K562 (cell line): ENCODE measurements at regions not wholly inside any gene's neighbourhood (a gene's known extent, or its start where the extent isn't known, plus 50 kb on each side); places are given as distances from the start of the nearest gene placed in this dataset.

Experiments used
- ATAC-seq: fragments of 200-7000 bp; cut with Tn5 transposase; 3 replicates; pipeline ENCODE4 v1.9.1; 2020; ENCODE audit warnings: moderate library complexity
- BruUV-seq: library from RNA; stranded (reverse); fragments of 400-500 nt; replicated peaks from 2 replicates; lab custom pipeline; 2021; lab: Mats Ljungman, UMichigan
- CTCF ChIA-PET: fragments of 300-600 bp; formaldehyde crosslinking; extraction: SDS; loops from one replicate; lab custom pipeline; 2021; ENCODE audit warnings: low intra/inter-chr PET ratio; lab: Yijun Ruan, JAX
- POLR2A ChIA-PET: fragments of 300-600, 350-650 bp; sonication (Branson Sonifier 250); formaldehyde crosslinking; extraction: SDS; loops from one replicate; lab custom pipeline; 2021; ENCODE audit warnings: antibody characterized with exemption, inconsistent platforms; lab: Yijun Ruan, JAX
- DNase-seq, 4 experiments: peaks; one replicate each; pipeline versions ENCODE4 v3.0.0 to v3.0.0-alpha.2; 2011 to 2018; ENCODE audit warnings: low spot score in 3 of 4, mixed read lengths in 3 of 4; ENCODE audit errors: extremely low read depth in 1 of 4
- FAIRE-seq: peaks from 2 replicates; lab custom pipeline; 2011; peaks lifted over from hg19 to GRCh38; lab: Jason Lieb, UNC
- H2AFZ ChIP-seq: 2 replicates; pipeline ENCODE4 v1.6.0; 2011; ENCODE audit warnings: low read depth, low read length, control low read depth, inconsistent platforms
- H3K27ac ChIP-seq: fragments of 200-600 bp; 3 replicates; pipeline ENCODE4 v1.8.0; 2011; ENCODE audit warnings: low read depth, mild to moderate bottlenecking, control low read depth, inconsistent platforms, low read length, moderate library complexity, mixed read lengths; ENCODE audit errors: extremely low read depth
- H3K27me3 ChIP-seq, 2 experiments: fragments of 300-600 bp in 1 of 2; 2 replicates in 1 of 2; 3 replicates in 1 of 2; pipeline versions ENCODE4 v1.6.0 to v1.8.0; 2011; ENCODE audit warnings: inconsistent platforms in 2 of 2, low read length in 2 of 2, mild to moderate bottlenecking in 1 of 2, mixed read lengths in 1 of 2, moderate library complexity in 1 of 2; ENCODE audit not compliant: control insufficient read depth in 2 of 2, insufficient read depth in 2 of 2
- H3K36me3 ChIP-seq: fragments of 300-600 bp; 3 replicates; pipeline ENCODE4 v1.8.0; 2011; ENCODE audit warnings: mild to moderate bottlenecking, low read length, inconsistent platforms; ENCODE audit not compliant: control insufficient read depth, insufficient read depth
- H3K4me1 ChIP-seq, 2 experiments: fragments of 200-600 bp in 1 of 2; replicated peaks in 1 of 2; 2 replicates in 1 of 2; 3 replicates in 1 of 2; pipeline versions ENCODE4 v1.5.1 to v1.8.0; 2011; ENCODE audit warnings: inconsistent platforms in 2 of 2, low read length in 2 of 2, mild to moderate bottlenecking in 1 of 2, mixed read lengths in 1 of 2, moderate library complexity in 1 of 2; ENCODE audit not compliant: control insufficient read depth in 2 of 2, insufficient read depth in 2 of 2
- H3K4me2 ChIP-seq: 2 replicates; pipeline ENCODE4 v1.6.1; 2011; ENCODE audit warnings: low read length, control low read depth, inconsistent platforms, mixed read lengths; ENCODE audit not compliant: insufficient read depth
- H3K4me3 ChIP-seq: fragments of 200-600 bp; sonication (generic), shearing (Covaris generic); 2 replicates; pipeline ENCODE4 v1.5.1; 2016; ENCODE audit warnings: control low read depth, inconsistent platforms
- H3K79me2 ChIP-seq: fragments of 200-600 bp; 3 replicates; pipeline ENCODE4 v1.8.0; 2011; ENCODE audit warnings: low read length, inconsistent platforms; ENCODE audit not compliant: control insufficient read depth, insufficient read depth
- H3K9ac ChIP-seq, 2 experiments: 2 replicates each; pipeline versions ENCODE4 v1.6.0 to v1.6.1; 2011; ENCODE audit warnings: low read depth in 2 of 2, low read length in 2 of 2, control low read depth in 1 of 2, inconsistent platforms in 1 of 2, mild to moderate bottlenecking in 1 of 2, mixed read lengths in 1 of 2; ENCODE audit not compliant: insufficient read depth in 1 of 2
- H3K9me1 ChIP-seq: one replicate; pipeline ENCODE4 v1.6.0; 2011; ENCODE audit warnings: inconsistent platforms, mild to moderate bottlenecking, low read length, moderate library complexity; ENCODE audit not compliant: control insufficient read depth, insufficient read depth
- H3K9me3 ChIP-seq: replicated peaks from 2 replicates; pipeline ENCODE4 v1.5.1; 2011; ENCODE audit warnings: low read depth, low read length, inconsistent platforms; ENCODE audit not compliant: control insufficient read depth, insufficient read depth
- H4K20me1 ChIP-seq: replicated peaks from 2 replicates; pipeline ENCODE4 v1.6.1; 2011; ENCODE audit warnings: low read length, inconsistent platforms, mixed read lengths; ENCODE audit not compliant: control insufficient read depth, insufficient read depth
- FOXP1 ChIP-seq: sonication (generic); formaldehyde crosslinking; IDR thresholded peaks from 2 replicates; pipeline ENCODE4 v1.8.0; 2022; ENCODE audit warnings: mild to moderate bottlenecking, missing genetic modification reagents
- MEF2D ChIP-seq: conservative IDR thresholded peaks from 2 replicates; pipeline ENCODE4 v1.6.1; 2016; ENCODE audit warnings: low read depth, missing genetic modification characterization, missing compliant biosample characterization
- SREBF2 ChIP-seq: sonication (generic); formaldehyde crosslinking; IDR thresholded peaks from 2 replicates; pipeline ENCODE4 v1.4.0; 2020; ENCODE audit warnings: mild to moderate bottlenecking, missing genetic modification reagents
- ZC3H4 ChIP-seq: sonication (generic); formaldehyde crosslinking; IDR thresholded peaks from 2 replicates; pipeline ENCODE4 v1.9.0; 2021; ENCODE audit warnings: missing genetic modification reagents, borderline replicate concordance
- ZNF668 ChIP-seq: fragments of 250-450 bp; sonication (Bioruptor Pico); IDR thresholded peaks from 2 replicates; pipeline ENCODE4 v1.8.0; 2022; ENCODE audit warnings: mild to moderate bottlenecking, inconsistent platforms
- ZNF830 ChIP-seq: fragments of 250-450 bp; sonication (Bioruptor Pico); IDR thresholded peaks from 2 replicates; pipeline ENCODE4 v1.5.0; 2021; ENCODE audit warnings: mild to moderate bottlenecking
- WGBS: fragments of 100-300 bp; shearing (Covaris generic); methylation state at CpG from one replicate; pipeline ENCODE4 v1.1.6; 2016; ENCODE audit warnings: low coverage, mixed read lengths; ENCODE audit not compliant: insufficient coverage; ENCODE audit errors: missing lambda C conversion rate; 5-methylcytosine and 5-hydroxymethylcytosine counted together
- in situ Hi-C: fragments of 300-500 bp; cut with MboI; formaldehyde crosslinking; loops from 4 replicates; pipeline ENCODE4 v1.15.0; 2018; ENCODE audit warnings: inconsistent platforms, mixed read lengths
- intact Hi-C: fragments of 100-400 bp; cut with micrococcal nuclease; formaldehyde crosslinking; loops from 2 replicates; pipeline ENCODE4 v1.14.2; 2022
- TF ChIP-seq, protein P1 (sequence below), 3 experiments: IDR thresholded peaks in 2 of 3; conservative IDR thresholded peaks in 1 of 3; 2 replicates each; pipeline ENCODE4 v1.5.1; 2011 to 2012; ENCODE audit warnings: low read length in 3 of 3, mild to moderate bottlenecking in 3 of 3, control low read depth in 2 of 3, improper control_type of control experiment in 1 of 3, inconsistent platforms in 1 of 3, low read depth in 1 of 3, mixed read lengths in 1 of 3, moderate library complexity in 1 of 3; ENCODE audit not compliant: insufficient read depth in 2 of 3

DNA sequence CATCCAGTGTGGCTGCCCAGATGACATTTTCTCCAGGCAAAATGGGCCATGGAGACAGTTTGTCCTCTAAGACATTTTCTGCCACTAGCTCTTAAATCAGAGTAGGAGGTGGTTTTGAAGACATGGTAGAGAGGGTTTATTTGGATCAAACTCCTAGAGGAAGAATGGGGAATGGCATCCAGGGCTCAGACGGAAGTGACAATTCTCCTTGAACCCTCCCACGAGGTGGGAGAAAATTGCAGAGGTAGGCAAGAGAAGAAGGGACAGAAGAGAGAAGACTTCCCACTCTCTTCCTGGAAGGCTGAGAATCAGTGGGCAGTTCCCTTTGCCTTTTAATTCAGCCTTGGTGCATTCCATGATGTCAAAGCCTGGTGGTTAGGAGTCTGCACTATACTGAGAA, 194.0 kb downstream of the SMIM20 start:
- ATAC-seq (peak; percentile 59; the same call in 2 of the 3 replicates), FAIRE-seq (no peak), DNase-seq (peak in 2 of 4 experiments; percentile 35 to 38)
- in situ Hi-C loops (no loop called here), intact Hi-C loops (no loop called here)
- H3K4me1 ChIP-seq, result no peaks in the 10 kb centered on the region
- no peaks in the 10 kb centered on the region for H4K20me1 ChIP-seq
- POLR2A ChIA-PET, result interaction anchor here (1.3 kb wide), 1 partner anchor 46 kb away, joined by 4 read pairs; no protein-coding TSS in a partner anchor
- H3K79me2 ChIP-seq, result no peaks in the 10 kb centered on the region
- no peaks in the 10 kb centered on the region for H3K9me3 ChIP-seq
- CTCF ChIA-PET, result no interaction called here
- TF ChIP-seq, protein P1, sequence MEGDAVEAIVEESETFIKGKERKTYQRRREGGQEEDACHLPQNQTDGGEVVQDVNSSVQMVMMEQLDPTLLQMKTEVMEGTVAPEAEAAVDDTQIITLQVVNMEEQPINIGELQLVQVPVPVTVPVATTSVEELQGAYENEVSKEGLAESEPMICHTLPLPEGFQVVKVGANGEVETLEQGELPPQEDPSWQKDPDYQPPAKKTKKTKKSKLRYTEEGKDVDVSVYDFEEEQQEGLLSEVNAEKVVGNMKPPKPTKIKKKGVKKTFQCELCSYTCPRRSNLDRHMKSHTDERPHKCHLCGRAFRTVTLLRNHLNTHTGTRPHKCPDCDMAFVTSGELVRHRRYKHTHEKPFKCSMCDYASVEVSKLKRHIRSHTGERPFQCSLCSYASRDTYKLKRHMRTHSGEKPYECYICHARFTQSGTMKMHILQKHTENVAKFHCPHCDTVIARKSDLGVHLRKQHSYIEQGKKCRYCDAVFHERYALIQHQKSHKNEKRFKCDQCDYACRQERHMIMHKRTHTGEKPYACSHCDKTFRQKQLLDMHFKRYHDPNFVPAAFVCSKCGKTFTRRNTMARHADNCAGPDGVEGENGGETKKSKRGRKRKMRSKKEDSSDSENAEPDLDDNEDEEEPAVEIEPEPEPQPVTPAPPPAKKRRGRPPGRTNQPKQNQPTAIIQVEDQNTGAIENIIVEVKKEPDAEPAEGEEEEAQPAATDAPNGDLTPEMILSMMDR (IDR thresholded peaks at IDR 0.05 in 2 of 3, conservative IDR thresholded peaks at IDR 0.05 in 1 of 3; ENCODE audit: insufficient read depth in 2 of 3, low read depth in 1 of 3, low read length in 3 of 3), result peak in 1 of 3 experiments; percentile 13; a peak in 1 of 6 replicates
- no peak for TF ChIP-seq ZC3H4 (CRISPR knock-in tag)
- H3K9me1 ChIP-seq, result no peaks in the 10 kb centered on the region
- no peak overlapping the region for H3K4me2 ChIP-seq
- H3K36me3 ChIP-seq, result no peaks in the 10 kb centered on the region
- no peak overlapping the region for H3K27ac ChIP-seq
- 0% methylated on average over 2 of the region's 2 CpGs for WGBS
- H3K9ac ChIP-seq, result no peak overlapping the region
- H2AFZ ChIP-seq, result no peak overlapping the region
- BruUV-seq, result no TSS peak
- no peak overlapping the region for H3K4me3 ChIP-seq
- no peaks in the 10 kb centered on the region for H3K27me3 ChIP-seq

DNA sequence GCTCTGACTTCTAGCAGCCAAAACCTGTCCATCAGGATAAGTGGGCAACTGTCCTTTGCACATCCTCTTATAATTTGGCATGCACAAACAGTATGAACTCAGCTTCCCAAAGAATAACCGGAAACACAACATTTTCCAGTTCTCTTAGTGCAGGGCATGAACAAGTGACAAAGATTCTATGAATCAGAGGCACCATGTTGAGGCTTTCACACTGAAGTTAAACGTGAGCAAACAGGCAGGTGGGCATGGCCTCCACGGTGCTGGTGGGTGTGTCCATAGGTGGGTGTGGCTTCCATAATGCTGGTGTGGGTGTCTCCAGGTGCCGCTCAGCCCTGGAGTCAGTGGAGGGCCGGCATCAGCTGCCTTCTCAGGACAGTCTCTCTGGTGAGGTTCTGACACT, 196.5 kb downstream of the SMIM20 start:
- no peak for FAIRE-seq
- intact Hi-C loops (no loop called here), in situ Hi-C loops (no loop called here)
- no peak for DNase-seq
- no peaks in the 10 kb centered on the region for H3K9me3 ChIP-seq
- no peaks in the 10 kb centered on the region for H3K36me3 ChIP-seq
- H3K9me1 ChIP-seq, result no peaks in the 10 kb centered on the region
- WGBS, result 0% methylated on average over 5 of the region's 5 CpGs
- no peak overlapping the region for H3K4me3 ChIP-seq
- no TSS peak for BruUV-seq
- ATAC-seq, result peak; percentile 59; the same call in 1 of the 3 replicates
- ChIA-PET CTCF (no interaction called here), POLR2A (interaction anchor here (1.3 kb wide), 1 partner anchor 23 kb away, joined by 4 read pairs; no protein-coding TSS in a partner anchor)
- no peak overlapping the region for H3K4me2 ChIP-seq
- H3K79me2 ChIP-seq, result no peaks in the 10 kb centered on the region
- no peaks in the 10 kb centered on the region for H3K27me3 ChIP-seq
- no peaks in the 10 kb centered on the region for H4K20me1 ChIP-seq
- no peak overlapping the region for H3K27ac ChIP-seq
- H3K4me1 ChIP-seq, result no peaks in the 10 kb centered on the region
- no peak overlapping the region for H3K9ac ChIP-seq
- no peak overlapping the region for H2AFZ ChIP-seq
- TF ChIP-seq FOXP1 (CRISPR knock-in tag) (no peak), MEF2D (tag) (no peak), SREBF2 (no peak), ZNF830 (CRISPR knock-in tag) (no peak), ZNF668 (CRISPR knock-in tag) (no peak)
